ENCODE measurements at regions not wholly inside any gene's neighbourhood (a gene's known extent, or its start where the extent isn't known, plus 50 kb on each side); places are given as distances from the start of the nearest gene placed in this dataset.

- TF ChIP-seq NFIC (IDR thresholded peaks at IDR 0.05; ENCODE audit: borderline replicate concordance) (no peak), POLR2AphosphoS5 (IDR thresholded peaks at IDR 0.05; ENCODE audit: low read depth, low read length) (no peak), MXI1 (IDR thresholded peaks at IDR 0.05; ENCODE audit: low read depth, low read length) (no peak), EP300 (IDR thresholded peaks at IDR 0.05; ENCODE audit: borderline replicate concordance in 1 of 2, low read depth in 1 of 2, low read length in 1 of 2) (no peak), CTCF (IDR thresholded peaks at IDR 0.05) (no peak), JUND (IDR thresholded peaks at IDR 0.05) (no peak), GABPA (IDR thresholded peaks at IDR 0.05; ENCODE audit: low read depth) (no peak), RFX5 (IDR thresholded peaks at IDR 0.05; ENCODE audit: low read length) (no peak), SMC3 (IDR thresholded peaks at IDR 0.05; ENCODE audit: low read depth, low read length) (no peak), MAX (IDR thresholded peaks at IDR 0.05; ENCODE audit: low read depth) (no peak), REST (IDR thresholded peaks at IDR 0.05; ENCODE audit: low read depth, low read length) (no peak)
Measured at GRCh38 chr7:94055963-94056362, 51.8 kb upstream of the BET1 start.

Data from SK-N-SH (cell line).